CD4-positive, alpha-beta T cell (primary cell): ENCODE measurements at regions not wholly inside any gene's neighbourhood (a gene's known extent, or its start where the extent isn't known, plus 50 kb on each side); places are given as distances from the start of the nearest gene placed in this dataset.
A peak's percentile ranks its signal among the peaks of the same experiment; 100 is the strongest.

Experiments
- ATAC-seq: fragments of 200-7000 bp; cut with Tn5 transposase; one replicate; pipeline ENCODE4 v1.10.0; 2022; ENCODE audit warnings: mild to moderate bottlenecking; ENCODE audit not compliant: poor library complexity
- CTCF ChIA-PET: fragments of 350-600 bp; sonication (Branson Sonifier 250); formaldehyde crosslinking; loops from one replicate; lab custom pipeline; 2021; ENCODE audit warnings: antibody characterized with exemption, inconsistent platforms; lab: Charles Lee
- POLR2A ChIA-PET: fragments of 350-600 bp; sonication (Branson Sonifier 250); formaldehyde crosslinking; loops from one replicate; lab custom pipeline; 2021; ENCODE audit warnings: antibody characterized with exemption, inconsistent platforms; lab: Charles Lee
- DNase-seq, 14 experiments: peaks; one replicate each; pipeline ENCODE4 v3.0.0-alpha.2; 2013 to 2020; ENCODE audit warnings: mixed read lengths in 2 of 14
- H3K27ac ChIP-seq, 2 donors: one replicate each; pipeline versions ENCODE4 v1.5.1 to v1.7.0; 2013; ENCODE audit warnings: low read length in 2 of 2, low read depth in 1 of 2, mild to moderate bottlenecking in 1 of 2
- H3K27me3 ChIP-seq, 2 experiments: 1 replicate in 1 of 2; 2 replicates in 1 of 2; pipeline versions ENCODE4 v1.6.1 to v1.7.0; 2013; ENCODE audit warnings: low read length in 2 of 2, control low read depth in 1 of 2, mild to moderate bottlenecking in 1 of 2, moderate library complexity in 1 of 2; ENCODE audit not compliant: insufficient read depth in 2 of 2, control insufficient read depth in 1 of 2
- H3K36me3 ChIP-seq: one replicate; pipeline ENCODE4 v1.6.1; 2013; ENCODE audit warnings: low read length, control low read depth; ENCODE audit not compliant: insufficient read depth
- H3K4me1 ChIP-seq: one replicate; pipeline ENCODE4 v1.6.1; 2013; ENCODE audit warnings: low read length, control low read depth; ENCODE audit not compliant: insufficient read depth
- H3K4me3 ChIP-seq: one replicate; pipeline ENCODE4 v1.5.1; 2013; ENCODE audit warnings: mild to moderate bottlenecking, low read length, moderate library complexity
- H3K9me3 ChIP-seq, 2 experiments: 1 replicate in 1 of 2; 2 replicates in 1 of 2; pipeline versions ENCODE4 v1.6.1 to v1.7.0; 2013; ENCODE audit warnings: low read length in 2 of 2, mild to moderate bottlenecking in 2 of 2, control low read depth in 1 of 2, moderate library complexity in 1 of 2; ENCODE audit not compliant: control insufficient read depth in 1 of 2, insufficient read depth in 1 of 2
- H3K27ac Mint-ChIP-seq: one replicate; pipeline ENCODE4 v1.8.0; 2020; ENCODE audit warnings: mixed read lengths
- H3K27me3 Mint-ChIP-seq: one replicate; pipeline ENCODE4 v1.8.0; 2021; ENCODE audit warnings: mixed read lengths
- H3K36me3 Mint-ChIP-seq: one replicate; pipeline ENCODE4 v1.8.0; 2021; ENCODE audit warnings: low read depth, mixed read lengths
- H3K4me1 Mint-ChIP-seq: one replicate; pipeline ENCODE4 v1.8.0; 2021; ENCODE audit warnings: low read depth, mixed read lengths
- H3K4me3 Mint-ChIP-seq: one replicate; pipeline ENCODE4 v1.8.0; 2020; ENCODE audit warnings: mild to moderate bottlenecking, mixed read lengths
- H3K9me3 Mint-ChIP-seq: one replicate; pipeline ENCODE4 v1.8.0; 2020; ENCODE audit warnings: mixed read lengths
- CTCF ChIP-seq: fragments of 200-600 bp; IDR thresholded peaks from one replicate; pipeline ENCODE4 v1.8.0; 2022; ENCODE audit warnings: antibody characterized with exemption, mild to moderate bottlenecking
- intact Hi-C, 2 experiments: fragments of 100-400 bp; cut with DNase I in 1 of 2; cut with micrococcal nuclease in 1 of 2; formaldehyde crosslinking; loops; one replicate each; pipeline versions ENCODE4 v1.15.1 to v1.9.0; 2023 to 2025; cut with DNase I, micrococcal nuclease

GRCh38 chr6:119443993-119444641, 94.6 kb upstream of the MAN1A1 start:
- ChIA-PET CTCF (no interaction called here), POLR2A (no interaction called here)
- Mint-ChIP-seq H3K4me1 (no peaks in the 10 kb centered on the region), H3K27ac (no peak overlapping the region), H3K27me3 (no peaks in the 10 kb centered on the region), H3K9me3 (no peaks in the 10 kb centered on the region), H3K36me3 (no peaks in the 10 kb centered on the region), H3K4me3 (no peak overlapping the region)
- H3K4me3 ChIP-seq = no peak overlapping the region
- ATAC-seq (no peak), DNase-seq (peak in 1 of 14 experiments; percentile 13)
- H3K9me3 ChIP-seq = peaks cover 0 to 6% of the 10 kb centered on the region in 2 experiments
- H3K4me1 ChIP-seq = no peaks in the 10 kb centered on the region
- H3K36me3 ChIP-seq = no peaks in the 10 kb centered on the region
- intact Hi-C loops = no loop called here
- no peak for TF ChIP-seq CTCF
- H3K27me3 ChIP-seq = no peaks in the 10 kb centered on the region
- no peak overlapping the region for H3K27ac ChIP-seq

DNA sequence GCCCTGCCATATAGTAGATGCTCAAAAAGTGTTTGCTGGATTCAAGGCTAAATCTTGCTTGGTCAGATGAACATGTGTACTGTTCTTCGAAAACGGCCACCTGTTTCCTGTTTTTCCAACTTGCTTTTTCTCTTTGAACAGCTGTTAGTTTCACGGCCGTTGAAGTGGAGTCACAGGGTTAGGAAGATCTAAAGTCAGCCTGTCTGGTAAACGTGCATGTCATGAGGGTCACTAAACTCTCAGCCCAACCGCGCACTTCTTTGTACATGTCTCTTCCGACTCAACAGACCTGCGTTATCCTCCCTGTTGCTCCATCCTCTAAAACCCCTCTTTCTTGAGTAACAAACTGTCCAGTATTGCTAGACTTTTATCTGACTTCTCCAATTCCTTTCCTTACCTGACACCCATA, 93.2 kb upstream of the MAN1A1 start:
- CTCF ChIA-PET = no interaction called here

GRCh38 chr6:119440953-119441352, 91.4 kb upstream of the MAN1A1 start:
- H3K4me1 Mint-ChIP-seq = no peaks in the 10 kb centered on the region
- H3K4me3 Mint-ChIP-seq = no peak overlapping the region
- H3K27ac Mint-ChIP-seq = no peak overlapping the region
- CTCF ChIA-PET = no interaction called here
- peaks cover 0 to 6% of the 10 kb centered on the region in 2 experiments for H3K9me3 ChIP-seq
- H3K4me1 ChIP-seq = no peaks in the 10 kb centered on the region
- POLR2A ChIA-PET = no interaction called here
- no peak overlapping the region for H3K27ac ChIP-seq
- no peak for DNase-seq
- no peaks in the 10 kb centered on the region for H3K27me3 Mint-ChIP-seq
- no peaks in the 10 kb centered on the region for H3K27me3 ChIP-seq
- no peaks in the 10 kb centered on the region for H3K9me3 Mint-ChIP-seq
- intact Hi-C loops = no loop called here
- H3K36me3 Mint-ChIP-seq = no peaks in the 10 kb centered on the region
- no peak for TF ChIP-seq CTCF
- no peak for ATAC-seq
- H3K4me3 ChIP-seq = no peak overlapping the region
- H3K36me3 ChIP-seq = no peaks in the 10 kb centered on the region

More for the DNA sequence above, 93.2 kb upstream of the MAN1A1 start:
- H3K9me3 Mint-ChIP-seq = no peaks in the 10 kb centered on the region
- intact Hi-C loops = no loop called here
- TF ChIP-seq CTCF = no peak
- Histone ChIP-seq H3K9me3 (peaks cover 0 to 6% of the 10 kb centered on the region in 2 experiments), H3K4me3 (no peak overlapping the region), H3K27ac (no peak overlapping the region), H3K4me1 (no peaks in the 10 kb centered on the region), H3K27me3 (no peaks in the 10 kb centered on the region), H3K36me3 (no peaks in the 10 kb centered on the region)
- H3K27me3 Mint-ChIP-seq = no peaks in the 10 kb centered on the region
- no peaks in the 10 kb centered on the region for H3K36me3 Mint-ChIP-seq
- no peak for ATAC-seq
- no peak overlapping the region for H3K4me3 Mint-ChIP-seq
- POLR2A ChIA-PET = no interaction called here
- DNase-seq = peak in 2 of 14 experiments; percentile 26 to 39
- no peaks in the 10 kb centered on the region for H3K4me1 Mint-ChIP-seq
- no peak overlapping the region for H3K27ac Mint-ChIP-seq
